Left hindlimb (tissue), 1 donor: ENCODE measurements at regions not wholly inside any gene's neighbourhood (a gene's known extent, or its start where the extent isn't known, plus 50 kb on each side); places are given as distances from the start of the nearest gene placed in this dataset.

Experiments
- DNase-seq: peaks from one replicate; pipeline ENCODE4 v3.0.0-alpha.2; 2018

GRCh38 chr2:199707593-199708185 lies 143.3 kb downstream of the FTCDNL1 start:
- DNase-seq, result no peak

DNA sequence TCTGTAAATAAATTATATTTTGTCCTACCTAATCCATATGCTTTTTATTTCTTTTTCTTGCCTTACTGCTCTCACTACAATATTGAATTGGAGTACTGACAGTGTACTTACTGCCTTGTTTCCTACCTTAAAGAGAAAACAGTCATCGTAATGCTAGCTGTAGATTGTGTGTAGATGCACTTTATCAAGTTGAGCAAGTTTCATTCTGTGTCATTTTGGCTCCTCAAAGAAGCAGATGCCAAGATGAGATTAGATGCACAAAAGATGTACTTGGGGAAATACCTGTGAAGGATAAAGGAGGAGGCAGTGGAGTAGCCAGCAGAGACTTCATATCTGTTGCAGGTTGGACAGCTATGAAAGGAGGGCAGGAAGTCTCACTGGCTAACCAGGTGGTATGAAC lies 145.5 kb downstream of the FTCDNL1 start:
- DNase-seq, result no peak

GRCh38 chr2:199704358-199705238 lies 146.4 kb downstream of the FTCDNL1 start:
- no peak for DNase-seq

DNA sequence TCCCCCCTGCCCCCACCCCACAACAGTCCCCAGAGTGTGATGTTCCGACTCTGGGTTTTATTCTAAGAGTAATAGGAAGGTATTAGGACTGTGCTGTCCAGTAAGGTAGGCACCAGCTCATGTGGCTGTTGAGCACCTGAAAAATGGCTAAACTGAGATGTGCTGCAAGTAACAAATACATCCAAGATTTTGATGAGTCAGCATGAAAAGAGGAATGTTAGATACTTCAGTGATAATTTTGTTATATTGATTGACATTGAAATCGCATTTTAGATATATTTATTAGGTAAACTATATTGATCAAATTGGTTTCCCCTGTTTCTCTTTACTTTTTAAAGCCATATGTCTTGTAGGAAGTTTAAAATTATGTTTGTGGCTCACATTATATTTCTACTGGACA lies 147.8 kb downstream of the FTCDNL1 start:
- DNase-seq, result no peak

DNA sequence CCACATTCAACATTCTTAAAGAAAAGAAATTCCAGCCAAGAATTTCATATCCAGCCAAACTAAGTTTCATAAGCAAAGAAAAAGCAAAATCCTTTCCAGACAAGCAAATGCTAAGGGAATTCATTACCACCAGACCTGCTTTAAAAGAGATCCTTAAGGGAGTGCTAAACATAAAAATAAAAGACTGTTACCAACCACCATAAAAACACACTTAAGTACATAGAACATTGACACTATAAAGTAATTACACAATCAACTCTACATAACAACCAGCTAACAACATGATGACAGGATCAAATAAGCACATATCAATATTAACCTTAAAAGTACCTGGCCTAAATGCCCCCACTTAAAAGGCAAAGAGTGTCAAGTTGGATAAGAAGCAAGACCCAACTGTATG lies 153.5 kb downstream of the FTCDNL1 start:
- DNase-seq, result no peak

DNA sequence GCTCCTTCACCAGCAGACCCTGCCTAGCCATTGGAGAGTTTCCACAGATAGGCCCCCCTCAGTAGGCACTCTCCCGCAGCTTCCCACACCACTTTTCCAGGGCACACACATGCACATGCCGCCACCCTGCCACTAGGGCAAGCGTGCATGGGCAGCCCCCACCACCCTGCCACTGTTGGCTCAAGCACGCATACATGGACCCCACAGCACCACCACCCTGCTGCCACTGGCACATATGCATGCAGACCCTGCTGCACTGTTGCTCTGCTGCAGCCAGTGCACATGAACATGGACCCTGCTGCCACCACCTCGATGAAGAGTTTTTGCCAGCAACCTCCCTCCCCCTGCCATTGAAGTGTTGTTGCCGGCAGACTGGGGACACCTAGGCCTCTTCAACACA lies 154.9 kb downstream of the FTCDNL1 start:
- no peak for DNase-seq

DNA sequence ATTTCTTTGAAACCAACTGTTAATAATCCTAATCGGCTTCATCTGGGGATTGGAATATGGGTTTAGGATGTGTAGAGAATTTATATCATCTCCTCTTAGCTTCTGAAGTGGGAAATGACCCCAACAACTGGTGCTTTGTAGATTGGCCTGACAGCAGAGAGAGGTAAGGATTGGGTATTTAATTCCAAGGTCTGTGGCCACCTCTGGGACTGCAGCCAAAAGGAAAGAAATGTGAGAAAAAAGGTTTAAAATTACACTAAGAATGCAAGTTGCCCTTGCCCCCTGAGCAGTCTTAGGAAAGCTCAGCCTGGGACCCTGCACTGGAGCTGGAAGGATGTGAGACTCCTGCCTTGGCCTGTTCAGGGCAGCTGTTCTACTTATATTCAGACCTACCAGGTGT lies 157.1 kb downstream of the FTCDNL1 start:
- no peak for DNase-seq

DNA sequence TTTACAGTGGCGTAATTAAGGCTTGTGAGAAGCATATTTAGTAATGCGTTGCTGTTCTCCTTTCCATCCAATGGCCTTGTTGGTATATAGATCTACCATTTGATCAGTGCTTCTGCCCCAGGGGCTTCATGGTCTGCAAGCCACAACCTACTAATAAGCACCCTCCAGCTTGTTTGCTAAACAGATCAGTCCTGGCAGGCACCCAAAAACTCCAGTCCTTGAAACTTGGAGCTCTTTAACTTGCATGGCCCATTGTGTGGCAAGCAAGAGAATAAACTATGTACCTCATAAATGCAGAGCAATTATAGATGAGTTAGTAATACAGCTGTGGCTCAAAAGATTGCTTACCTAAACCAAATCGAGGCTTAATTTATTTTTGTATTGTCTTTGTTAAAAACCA lies 158.5 kb downstream of the FTCDNL1 start:
- DNase-seq, result peak; percentile 29

DNA sequence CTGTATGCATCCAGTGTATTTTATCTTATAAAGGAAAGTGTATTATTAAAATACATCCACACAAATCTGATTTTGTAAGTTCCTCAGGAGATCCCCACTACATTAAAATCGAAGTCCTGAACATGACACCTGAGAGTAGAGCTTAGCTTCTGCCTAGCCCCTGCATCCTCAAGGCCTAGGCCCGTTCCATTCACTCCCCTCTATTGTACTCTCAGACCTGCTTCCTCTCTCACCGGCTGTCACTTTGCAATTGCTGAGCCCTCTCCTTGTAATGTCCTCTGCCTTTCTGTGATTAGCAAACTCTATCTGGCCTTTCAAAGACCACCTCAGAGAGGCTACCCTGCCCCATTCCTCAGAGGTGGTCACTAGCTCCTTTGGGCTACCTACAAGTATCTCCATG lies 160.8 kb downstream of the FTCDNL1 start:
- DNase-seq, result no peak

GRCh38 chr2:199685669-199686068 lies 165.3 kb downstream of the FTCDNL1 start:
- DNase-seq, result no peak

DNA sequence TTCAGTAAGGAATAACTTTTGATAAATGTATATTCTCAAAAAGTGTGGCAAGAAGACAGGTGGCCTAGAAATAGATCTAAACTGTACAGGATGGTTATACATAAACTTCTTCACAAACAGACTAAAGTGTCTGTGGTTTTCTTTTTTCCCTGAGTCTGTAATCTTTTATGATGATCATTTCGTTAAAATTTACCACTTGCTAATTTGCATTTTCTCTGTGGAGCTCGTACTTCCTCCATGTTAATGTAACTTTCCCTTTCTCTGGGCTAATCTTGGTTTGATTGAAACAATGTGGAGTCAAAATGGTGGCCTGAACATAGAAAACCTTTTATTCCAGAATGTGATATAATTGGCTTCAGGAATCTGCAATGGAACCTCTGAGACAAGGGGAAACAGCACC lies 166.2 kb downstream of the FTCDNL1 start:
- DNase-seq, result no peak

DNA sequence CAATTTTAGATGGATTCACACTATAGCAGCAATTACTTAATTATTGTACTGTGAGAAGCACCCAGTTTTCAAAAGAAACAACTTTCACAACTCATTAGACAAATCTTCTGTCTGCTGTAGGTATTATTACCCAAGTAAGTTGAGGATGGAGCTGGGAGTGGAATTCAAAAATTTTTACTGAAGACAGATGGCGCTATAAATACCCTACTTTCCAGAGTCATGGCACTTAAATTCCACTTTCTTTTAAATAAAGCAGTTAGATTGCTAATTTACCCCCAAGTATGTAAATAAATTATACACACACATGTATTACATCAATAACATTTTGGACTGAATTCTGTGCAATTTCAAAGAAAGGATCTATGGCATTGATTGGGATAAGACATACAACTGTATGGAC lies 166.8 kb downstream of the FTCDNL1 start:
- no peak for DNase-seq

DNA sequence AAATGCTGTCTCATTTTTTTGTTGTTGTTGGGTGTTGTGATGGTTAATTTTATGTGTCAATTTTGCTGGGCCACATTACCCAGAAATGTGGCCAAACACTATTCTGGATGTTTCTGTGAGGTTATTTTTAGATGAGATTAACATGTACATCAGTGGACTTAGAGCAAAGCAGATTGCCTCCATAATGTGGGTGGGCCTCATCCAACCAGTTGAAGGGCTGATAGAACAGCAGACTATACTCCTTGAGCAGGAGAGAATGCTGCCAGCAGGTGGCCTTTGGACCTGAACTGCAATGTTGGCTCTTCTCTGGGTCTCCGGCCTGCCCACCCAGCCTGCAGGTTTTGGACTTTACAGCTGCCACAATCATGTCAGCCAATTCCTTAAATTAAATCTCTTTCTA lies 169.0 kb downstream of the FTCDNL1 start:
- no peak for DNase-seq

DNA sequence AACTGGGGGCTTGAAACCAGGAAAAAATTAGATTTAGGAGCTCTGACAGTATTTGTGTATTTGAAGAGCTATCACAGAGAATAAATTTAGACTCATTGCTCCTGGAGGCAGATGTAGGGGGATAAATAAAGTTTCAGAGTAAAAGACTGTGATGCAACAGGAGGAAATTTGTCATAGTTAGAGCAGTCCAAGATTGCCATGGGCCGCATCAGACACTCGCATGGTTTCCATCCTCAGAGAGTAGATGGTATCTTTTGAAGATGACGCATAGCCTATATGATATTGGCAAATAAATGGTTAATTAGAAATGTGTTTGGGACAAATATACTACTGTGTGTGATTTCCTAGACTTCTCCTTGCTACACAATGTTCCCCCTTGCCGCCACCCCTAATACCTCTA lies 170.5 kb downstream of the FTCDNL1 start:
- DNase-seq, result no peak

DNA sequence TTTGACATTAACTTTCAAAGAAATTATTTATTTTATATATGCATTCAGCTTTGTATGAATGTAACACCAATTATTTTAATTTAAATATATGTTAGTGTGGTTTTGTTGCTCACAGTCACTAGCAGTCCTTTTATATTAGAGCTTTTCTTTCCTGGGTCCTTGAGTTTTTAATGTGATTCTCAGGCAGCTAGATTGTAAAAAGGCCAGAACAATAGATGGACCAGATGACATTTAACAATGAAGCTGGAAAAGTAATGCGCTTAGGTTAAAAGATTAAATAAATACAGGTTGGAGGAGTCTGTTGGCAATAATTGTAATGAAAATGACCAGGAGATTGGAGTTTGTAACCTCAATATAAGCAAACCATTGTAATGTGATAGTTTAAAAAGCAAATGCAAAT lies 171.1 kb downstream of the FTCDNL1 start:
- no peak for DNase-seq

- DNase-seq, result no peak
Observed at GRCh38 chr2:199677881-199678280, 173.1 kb downstream of the FTCDNL1 start.

- DNase-seq, result no peak
Observed at GRCh38 chr2:199668645-199669044, 182.3 kb downstream of the FTCDNL1 start.

DNA sequence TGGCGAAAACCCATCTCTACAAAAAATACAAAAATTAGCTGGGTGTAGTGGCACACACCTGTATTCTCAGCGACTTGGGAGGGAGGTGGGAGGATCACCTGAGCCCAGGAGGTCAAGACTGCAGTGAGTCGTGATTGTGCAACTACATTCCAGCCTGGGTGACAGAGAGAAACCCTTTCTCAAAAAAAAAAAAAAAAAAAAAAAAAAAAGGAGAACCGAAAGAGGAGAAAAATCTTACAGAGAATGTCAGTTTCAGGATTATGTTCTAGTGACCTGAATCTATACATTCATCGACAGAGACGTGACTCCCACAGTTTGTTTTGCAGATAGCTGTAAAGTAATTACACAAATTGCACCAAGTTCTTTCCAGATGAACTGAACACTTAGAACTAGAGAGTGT lies 187.8 kb downstream of the FTCDNL1 start:
- DNase-seq, result no peak

- DNase-seq, result no peak
Observed at GRCh38 chr2:199662255-199662654, 188.7 kb downstream of the FTCDNL1 start.

DNA sequence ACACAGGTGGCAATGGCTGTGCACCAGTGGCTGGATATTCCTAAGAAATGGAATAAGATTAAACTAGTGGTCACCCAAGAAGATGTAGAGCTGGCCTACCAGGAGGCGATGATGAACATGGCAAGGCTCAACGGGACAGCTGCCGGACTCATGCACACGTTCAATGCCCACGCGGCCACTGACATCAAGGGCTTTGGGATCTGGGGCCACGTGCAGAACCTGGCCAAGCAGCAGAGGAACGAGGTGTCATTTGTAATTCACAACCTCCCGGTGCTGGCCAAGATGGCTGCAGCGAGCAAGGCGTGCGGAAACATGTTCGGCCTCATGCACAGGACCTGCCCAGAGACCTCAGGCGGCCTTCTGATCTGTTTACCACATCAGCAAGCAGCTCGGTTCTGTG lies 190.8 kb downstream of the FTCDNL1 start:
- no peak for DNase-seq

- DNase-seq, result peak; percentile 68
Observed at GRCh38 chr2:199659207-199659606, 191.8 kb downstream of the FTCDNL1 start.

- DNase-seq, result no peak
Observed at GRCh38 chr2:199646439-199646838, 188.7 kb upstream of the SATB2 start.

DNA sequence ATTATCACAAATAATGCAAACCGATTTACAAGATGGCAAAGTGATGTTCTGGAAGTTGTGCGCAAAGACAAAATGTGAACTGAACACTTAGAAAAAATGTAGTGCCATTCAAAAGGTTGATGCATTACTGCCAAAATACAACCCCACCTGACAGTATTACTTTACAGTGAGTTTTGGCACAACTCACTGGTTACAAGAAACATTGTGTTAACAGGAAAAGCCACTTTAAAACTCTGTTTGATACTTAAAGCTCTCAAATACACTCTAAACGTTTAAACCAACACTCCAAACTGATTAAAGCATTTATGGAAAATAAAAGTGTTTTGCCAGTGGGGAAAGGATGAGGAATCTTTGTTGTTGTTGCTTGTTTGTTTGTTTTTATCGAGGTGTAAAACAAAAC lies 173.4 kb upstream of the SATB2 start:
- no peak for DNase-seq

DNA sequence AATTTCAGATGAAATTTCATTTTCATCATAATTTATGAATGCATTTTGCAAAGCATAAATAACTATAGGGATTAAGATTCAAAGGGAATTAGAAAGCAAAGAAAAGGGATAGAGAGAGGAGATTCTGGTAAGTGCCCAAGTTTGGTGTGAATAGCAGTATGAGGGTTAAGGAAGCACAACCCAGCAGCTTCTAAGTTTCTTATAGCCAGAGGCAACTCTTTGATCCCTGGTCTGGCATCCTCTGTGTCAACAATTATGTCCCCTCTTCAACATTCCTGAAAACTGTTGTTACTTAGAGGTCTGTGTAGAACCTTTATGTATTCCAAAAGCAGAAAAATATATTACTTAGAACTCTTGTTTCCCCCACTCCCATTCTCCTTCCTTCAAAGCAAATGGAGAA lies 171.6 kb upstream of the SATB2 start:
- no peak for DNase-seq

GRCh38 chr2:199627417-199627816 lies 169.7 kb upstream of the SATB2 start:
- no peak for DNase-seq
